Nephron (organoid): ENCODE measurements at regions not wholly inside any gene's neighbourhood (a gene's known extent, or its start where the extent isn't known, plus 50 kb on each side); places are given as distances from the start of the nearest gene placed in this dataset.

Experiments
- H3K27ac Mint-ChIP-seq, 3 experiments: 2 replicates each; pipeline ENCODE4 v1.8.0; 2020; ENCODE audit warnings: mixed read lengths in 3 of 3, mild to moderate bottlenecking in 2 of 3, moderate library complexity in 1 of 3
- H3K27me3 Mint-ChIP-seq: 2 replicates; pipeline ENCODE4 v1.8.0; 2021; ENCODE audit warnings: low read depth, mild to moderate bottlenecking, moderate library complexity, mixed read lengths
- H3K36me3 Mint-ChIP-seq: 2 replicates; pipeline ENCODE4 v1.8.0; 2020; ENCODE audit warnings: low read depth, mixed read lengths
- H3K4me1 Mint-ChIP-seq: 2 replicates; pipeline ENCODE4 v1.8.0; 2020; ENCODE audit warnings: mixed read lengths
- H3K4me3 Mint-ChIP-seq, 3 experiments: 2 replicates each; pipeline ENCODE4 v1.8.0; 2020; ENCODE audit warnings: mild to moderate bottlenecking in 3 of 3, mixed read lengths in 3 of 3, moderate library complexity in 2 of 3
- H3K9me3 Mint-ChIP-seq: 2 replicates; pipeline ENCODE4 v1.8.0; 2020; ENCODE audit warnings: mixed read lengths
- TF ChIP-seq, protein P1 (sequence below), 3 experiments: fragments of 200-600 bp; sonication (generic); IDR thresholded peaks; one replicate each; pipeline ENCODE4 v1.5.0; 2021; ENCODE audit warnings: antibody characterized with exemption in 3 of 3; ENCODE audit not compliant: unreplicated experiment in 3 of 3

DNA sequence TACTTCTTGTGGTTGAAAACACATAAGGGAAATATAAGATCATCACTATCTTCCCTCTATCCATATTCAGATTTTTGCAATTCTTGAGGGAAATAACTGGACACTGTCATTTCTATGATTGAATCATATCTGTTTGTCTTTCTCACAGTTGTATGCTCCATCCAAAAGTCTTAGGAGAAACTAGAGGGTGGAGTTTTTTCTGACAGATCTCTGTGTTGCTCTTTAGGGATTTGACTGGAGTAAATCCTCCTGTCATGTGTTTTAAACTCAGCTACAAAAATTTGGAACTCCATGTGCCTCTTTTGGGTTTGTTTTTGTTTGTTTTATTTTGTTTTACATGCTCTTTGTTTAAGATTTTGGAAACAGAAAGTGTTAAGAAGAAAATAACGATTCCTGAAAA is 136.5 kb downstream of the SPATA18 start:
- Mint-ChIP-seq H3K27me3 (peaks cover 5% of the 10 kb centered on the region), H3K36me3 (no peaks in the 10 kb centered on the region)
- TF ChIP-seq, protein P1, sequence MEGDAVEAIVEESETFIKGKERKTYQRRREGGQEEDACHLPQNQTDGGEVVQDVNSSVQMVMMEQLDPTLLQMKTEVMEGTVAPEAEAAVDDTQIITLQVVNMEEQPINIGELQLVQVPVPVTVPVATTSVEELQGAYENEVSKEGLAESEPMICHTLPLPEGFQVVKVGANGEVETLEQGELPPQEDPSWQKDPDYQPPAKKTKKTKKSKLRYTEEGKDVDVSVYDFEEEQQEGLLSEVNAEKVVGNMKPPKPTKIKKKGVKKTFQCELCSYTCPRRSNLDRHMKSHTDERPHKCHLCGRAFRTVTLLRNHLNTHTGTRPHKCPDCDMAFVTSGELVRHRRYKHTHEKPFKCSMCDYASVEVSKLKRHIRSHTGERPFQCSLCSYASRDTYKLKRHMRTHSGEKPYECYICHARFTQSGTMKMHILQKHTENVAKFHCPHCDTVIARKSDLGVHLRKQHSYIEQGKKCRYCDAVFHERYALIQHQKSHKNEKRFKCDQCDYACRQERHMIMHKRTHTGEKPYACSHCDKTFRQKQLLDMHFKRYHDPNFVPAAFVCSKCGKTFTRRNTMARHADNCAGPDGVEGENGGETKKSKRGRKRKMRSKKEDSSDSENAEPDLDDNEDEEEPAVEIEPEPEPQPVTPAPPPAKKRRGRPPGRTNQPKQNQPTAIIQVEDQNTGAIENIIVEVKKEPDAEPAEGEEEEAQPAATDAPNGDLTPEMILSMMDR (IDR thresholded peaks at IDR 0.05; ENCODE audit: unreplicated experiment in 3 of 3) = no peak

DNA sequence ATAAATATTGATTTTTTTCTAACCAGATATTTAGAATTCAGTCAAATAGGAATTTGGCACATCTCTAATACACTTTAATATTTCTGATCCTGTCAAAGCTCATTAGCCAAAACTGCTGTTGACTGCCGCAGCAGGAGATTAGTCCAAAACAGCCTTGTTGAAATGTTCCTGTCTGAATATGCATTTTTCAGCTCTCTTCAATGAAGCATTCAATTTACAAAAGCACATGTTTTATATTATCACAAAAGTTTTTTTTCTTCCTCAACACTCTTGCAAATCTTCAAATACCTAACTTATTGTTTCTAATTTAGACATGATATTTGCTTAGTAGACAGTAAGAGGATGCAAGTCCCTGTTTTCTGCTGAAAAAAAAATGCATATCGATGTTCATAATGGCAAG is 140.9 kb downstream of the SPATA18 start:
- peaks cover 25% of the 10 kb centered on the region for H3K4me1 Mint-ChIP-seq
- TF ChIP-seq, protein P1 (IDR thresholded peaks at IDR 0.05; ENCODE audit: unreplicated experiment in 3 of 3) = no peak
- no peaks in the 10 kb centered on the region for H3K9me3 Mint-ChIP-seq
- H3K27me3 Mint-ChIP-seq = peaks cover 5% of the 10 kb centered on the region
- H3K27ac Mint-ChIP-seq = peak overlapping the region in 1 of 3 experiments; percentile 36
- no peak overlapping the region for H3K4me3 Mint-ChIP-seq
- H3K36me3 Mint-ChIP-seq = no peaks in the 10 kb centered on the region

More for the DNA sequence above, 136.5 kb downstream of the SPATA18 start:
- no peak overlapping the region for H3K27ac Mint-ChIP-seq
- no peak overlapping the region for H3K4me3 Mint-ChIP-seq
- H3K4me1 Mint-ChIP-seq = peaks cover 9% of the 10 kb centered on the region
- H3K9me3 Mint-ChIP-seq = no peaks in the 10 kb centered on the region

DNA sequence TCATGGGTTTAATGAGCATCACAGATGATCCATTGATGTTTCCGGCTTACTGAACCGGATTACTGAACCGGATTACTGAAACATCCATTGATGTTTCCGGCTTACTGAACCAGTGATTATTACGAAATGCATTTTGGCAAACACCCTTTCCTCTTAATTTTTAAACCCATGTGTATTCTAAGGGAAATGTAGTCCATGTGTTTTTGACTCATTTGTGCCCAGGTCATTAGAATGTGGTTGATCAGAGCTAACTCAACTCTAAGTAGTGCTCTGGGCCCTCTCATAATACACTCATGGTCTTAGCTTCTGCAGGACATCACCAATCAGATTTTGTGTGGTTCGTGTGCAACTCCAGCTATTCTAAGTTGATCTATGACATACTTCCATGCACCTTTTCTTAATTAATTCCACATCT is 141.6 kb downstream of the SPATA18 start:
- H3K27me3 Mint-ChIP-seq = peaks cover 5% of the 10 kb centered on the region
- no peaks in the 10 kb centered on the region for H3K36me3 Mint-ChIP-seq
- no peak overlapping the region for H3K27ac Mint-ChIP-seq
- H3K4me1 Mint-ChIP-seq = peaks cover 33% of the 10 kb centered on the region
- no peaks in the 10 kb centered on the region for H3K9me3 Mint-ChIP-seq
- TF ChIP-seq, protein P1 (IDR thresholded peaks at IDR 0.05; ENCODE audit: unreplicated experiment in 3 of 3) = no peak
- no peak overlapping the region for H3K4me3 Mint-ChIP-seq

DNA sequence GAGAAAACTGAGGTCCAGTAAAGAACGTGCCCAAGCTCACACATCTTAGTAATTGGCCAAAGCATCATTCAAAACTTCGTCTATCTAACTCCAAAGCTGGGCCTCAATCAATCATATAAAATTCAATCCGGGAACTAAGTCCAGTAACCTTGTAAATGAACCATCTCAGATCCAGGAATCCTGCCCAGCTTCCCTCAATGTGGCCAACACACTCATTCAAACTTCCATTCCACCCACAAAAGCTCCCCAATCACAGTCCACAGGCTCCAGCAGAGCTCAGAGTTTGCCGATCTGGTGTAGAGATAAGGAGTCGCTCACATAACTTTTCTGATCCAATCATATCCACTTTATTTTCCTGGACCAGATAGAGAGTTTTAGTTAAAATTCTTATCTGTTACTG is 144.8 kb downstream of the SPATA18 start:
- Mint-ChIP-seq H3K27ac (peak overlapping the region in 2 of 3 experiments; percentile 78 to 90), H3K27me3 (peaks cover 6% of the 10 kb centered on the region), H3K4me3 (no peak overlapping the region), H3K4me1 (peaks cover 41% of the 10 kb centered on the region), H3K36me3 (peaks cover 4% of the 10 kb centered on the region), H3K9me3 (no peaks in the 10 kb centered on the region)
- TF ChIP-seq, protein P1 (IDR thresholded peaks at IDR 0.05; ENCODE audit: unreplicated experiment in 3 of 3) = no peak

DNA sequence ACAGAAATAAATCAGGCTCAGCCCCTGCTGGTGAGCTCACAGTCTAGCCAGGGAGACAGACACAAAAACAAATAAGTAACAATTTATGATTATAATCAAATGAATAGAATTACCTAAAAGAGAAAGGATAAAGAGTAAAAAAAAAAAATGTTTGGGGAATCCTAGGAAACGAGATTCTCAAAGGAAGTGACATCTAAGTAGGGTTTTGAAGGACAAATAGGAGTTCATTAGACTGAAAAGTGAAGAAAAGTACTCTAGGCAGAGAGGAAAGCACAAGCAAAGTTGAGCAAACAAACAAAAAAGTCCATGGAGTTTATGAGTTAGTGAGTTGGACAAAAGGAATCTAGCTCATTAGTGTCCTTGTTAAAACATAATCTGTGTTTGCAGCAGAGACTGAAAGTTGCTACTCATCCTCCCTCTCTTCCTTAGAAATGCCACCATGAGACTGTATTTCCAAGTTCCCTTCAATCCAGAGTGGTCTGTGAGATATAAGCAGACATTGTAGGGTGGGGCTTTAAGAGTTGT is 145.6 kb downstream of the SPATA18 start:
- peaks cover 6% of the 10 kb centered on the region for H3K27me3 Mint-ChIP-seq
- TF ChIP-seq, protein P1 (IDR thresholded peaks at IDR 0.05; ENCODE audit: unreplicated experiment in 3 of 3) = no peak
- peaks cover 4% of the 10 kb centered on the region for H3K36me3 Mint-ChIP-seq

DNA sequence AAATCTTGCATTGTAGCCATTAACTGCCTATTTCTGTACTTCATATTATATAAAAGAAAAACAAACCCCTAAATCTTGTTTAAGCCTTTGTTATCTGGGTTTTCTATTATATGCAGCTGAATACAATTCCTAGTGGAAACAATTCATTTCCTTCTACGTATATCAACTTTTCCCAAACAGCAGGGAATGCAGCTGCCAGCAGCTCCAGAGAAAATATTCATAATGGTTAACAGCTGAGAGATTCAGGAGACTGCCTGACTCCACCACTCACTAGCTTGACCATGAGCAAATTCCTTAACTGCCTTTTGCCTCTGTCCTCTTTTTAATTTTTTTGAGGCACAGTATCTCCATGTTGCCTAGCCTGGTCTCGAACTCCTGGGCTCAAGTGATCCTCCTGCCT is 146.2 kb downstream of the SPATA18 start:
- Mint-ChIP-seq H3K4me3 (no peak overlapping the region), H3K9me3 (no peaks in the 10 kb centered on the region), H3K36me3 (peaks cover 4% of the 10 kb centered on the region), H3K27me3 (peaks cover 6% of the 10 kb centered on the region), H3K4me1 (peaks cover 52% of the 10 kb centered on the region), H3K27ac (peak overlapping the region; percentile 78 to 92 (median 90))
- TF ChIP-seq, protein P1 (IDR thresholded peaks at IDR 0.05; ENCODE audit: unreplicated experiment in 3 of 3) = no peak

More for the DNA sequence above, 145.6 kb downstream of the SPATA18 start:
- H3K4me3 Mint-ChIP-seq = no peak overlapping the region
- no peaks in the 10 kb centered on the region for H3K9me3 Mint-ChIP-seq
- H3K27ac Mint-ChIP-seq = peak overlapping the region; percentile 31 to 90 (median 78)
- H3K4me1 Mint-ChIP-seq = peaks cover 46% of the 10 kb centered on the region
